Heart right ventricle (tissue), 16 donors: ENCODE measurements at regions not wholly inside any gene's neighbourhood (a gene's known extent, or its start where the extent isn't known, plus 50 kb on each side); places are given as distances from the start of the nearest gene placed in this dataset.

Experiments
- ATAC-seq, 8 donors: fragments of 200-7000 bp; cut with Tn5 transposase; one replicate each; pipeline ENCODE4 v1.9.1; 2020; ENCODE audit warnings: mild to moderate bottlenecking in 8 of 8, moderate library complexity in 8 of 8, moderate number of reproducible peaks in 1 of 8
- DNase-seq, 2 donors: peaks; one replicate each; pipeline ENCODE4 v3.0.0-alpha.2; 2020
- H3K27ac ChIP-seq, 10 donors: fragments of 200-600 bp; sonication (generic) in 2 of 10; one replicate each; pipeline versions ENCODE4 v1.5.0 to v1.8.0; 2020 to 2022; ENCODE audit warnings: mild to moderate bottlenecking in 3 of 10
- H3K27me3 ChIP-seq, 7 donors: fragments of 200-600 bp; one replicate each; pipeline ENCODE4 v1.8.0; 2021 to 2022; ENCODE audit warnings: mild to moderate bottlenecking in 2 of 7
- H3K36me3 ChIP-seq, 9 donors: fragments of 200-600 bp; sonication (generic) in 1 of 9; one replicate each; pipeline versions ENCODE4 v1.5.0 to v1.8.0; 2020 to 2022; ENCODE audit warnings: mild to moderate bottlenecking in 2 of 9
- H3K4me1 ChIP-seq, 9 donors: fragments of 200-600 bp; sonication (generic) in 1 of 9; one replicate each; pipeline versions ENCODE4 v1.5.0 to v1.8.0; 2020 to 2022; ENCODE audit warnings: mild to moderate bottlenecking in 4 of 9
- H3K4me3 ChIP-seq, 10 donors: fragments of 200-600 bp; sonication (generic) in 2 of 10; one replicate each; pipeline versions ENCODE4 v1.5.0 to v1.8.0; 2020 to 2022; ENCODE audit warnings: mild to moderate bottlenecking in 7 of 10, moderate library complexity in 2 of 10
- H3K9me3 ChIP-seq, 11 donors: fragments of 200-600 bp in 10 of 11; sonication (generic) in 2 of 11; one replicate each; pipeline versions ENCODE4 v1.5.0 to v1.8.0; 2013 to 2022; ENCODE audit warnings: mild to moderate bottlenecking in 2 of 11, control low read depth in 1 of 11, moderate library complexity in 1 of 11
- WGBS, 2 donors: extraction: QIAGEN DNeasy Blood & Tissue Kit; methylation state at CpG; one replicate each; pipeline ENCODE4 v1.1.7; 2013; ENCODE audit warnings: inconsistent platforms in 1 of 2; 5-methylcytosine and 5-hydroxymethylcytosine counted together
- intact Hi-C, 10 donors: fragments of 100-400 bp; cut with DNase I; formaldehyde crosslinking; loops; one replicate each; pipeline versions ENCODE4 v1.11.1 to v1.14.2; 2022
- TF ChIP-seq, protein P1 (sequence below), 9 donors: fragments of 200-600 bp; sonication (generic) in 2 of 9; IDR thresholded peaks; one replicate each; pipeline versions ENCODE4 v1.5.0 to v1.8.0; 2021 to 2022; ENCODE audit warnings: antibody characterized with exemption in 9 of 9, mild to moderate bottlenecking in 5 of 9, moderate library complexity in 1 of 9
- donor health status: Arrhythmogenic right ventricular cardiomyopathy.
- donor health status: ischemic (EF 13 %, LVEDD 7.1; RV severe dilation, severe dysfunction).
- donor health status: healthy with polysubstance abuse.
- donor health status: DM: no; HTN: yes; CAD: no.
- donor health status: DM: no; HTN: no; CAD: no.
- donor health status: ischemic (EF 25% LVEDD 6.9; RV normal size, moderate dysfunction).
- donor health status: ischemic (EF 25% LVEDD 5.7; RV mildly dilated, moderate dysfunction).
- donor health status: healthy.
- donor health status: DM: yes; HTN: yes; CAD: no.
- donor health status: Ischemic cardiomyopathy.
- donor health status: ischemic (EF 35%, LVEDD 5.7; RV mildly dilated, moderate dysfunction).
- donor health status: nonischemic (EF 11% LVEDD 7.7; RV severe dilation, severe dysfunction).
- donor health status: DM: yes; HTN: yes; CAD: no.
- donor health status: PGD.
- donor health status: ischemic (EF 29% LVEDD 5.4; RV normal size, mild dysfunction).
- donor health status: nonischemic (EF 23%, LVEDD 6.1; RV moderate dilation, normal function).

DNA sequence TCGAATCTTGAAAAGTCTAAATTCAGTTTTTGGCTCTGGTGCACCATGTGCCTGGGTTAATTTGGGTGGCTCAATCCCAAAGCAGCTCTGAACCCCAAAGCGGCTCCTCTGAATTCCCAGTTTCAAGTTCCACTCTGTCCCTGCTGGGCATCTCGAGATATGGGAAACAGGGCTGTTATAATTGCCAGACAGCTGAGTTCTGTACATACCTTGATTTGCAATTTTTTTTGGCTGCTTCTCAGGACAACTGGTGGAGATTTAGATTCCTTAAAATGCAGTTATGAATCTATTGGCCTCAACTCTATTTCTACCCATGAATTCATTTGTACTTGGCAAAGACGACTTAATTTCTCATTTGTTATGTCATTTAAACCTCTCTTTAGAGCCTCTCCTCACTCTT, 808.5 kb downstream of the TLE4 start:
- TF ChIP-seq, protein P1, sequence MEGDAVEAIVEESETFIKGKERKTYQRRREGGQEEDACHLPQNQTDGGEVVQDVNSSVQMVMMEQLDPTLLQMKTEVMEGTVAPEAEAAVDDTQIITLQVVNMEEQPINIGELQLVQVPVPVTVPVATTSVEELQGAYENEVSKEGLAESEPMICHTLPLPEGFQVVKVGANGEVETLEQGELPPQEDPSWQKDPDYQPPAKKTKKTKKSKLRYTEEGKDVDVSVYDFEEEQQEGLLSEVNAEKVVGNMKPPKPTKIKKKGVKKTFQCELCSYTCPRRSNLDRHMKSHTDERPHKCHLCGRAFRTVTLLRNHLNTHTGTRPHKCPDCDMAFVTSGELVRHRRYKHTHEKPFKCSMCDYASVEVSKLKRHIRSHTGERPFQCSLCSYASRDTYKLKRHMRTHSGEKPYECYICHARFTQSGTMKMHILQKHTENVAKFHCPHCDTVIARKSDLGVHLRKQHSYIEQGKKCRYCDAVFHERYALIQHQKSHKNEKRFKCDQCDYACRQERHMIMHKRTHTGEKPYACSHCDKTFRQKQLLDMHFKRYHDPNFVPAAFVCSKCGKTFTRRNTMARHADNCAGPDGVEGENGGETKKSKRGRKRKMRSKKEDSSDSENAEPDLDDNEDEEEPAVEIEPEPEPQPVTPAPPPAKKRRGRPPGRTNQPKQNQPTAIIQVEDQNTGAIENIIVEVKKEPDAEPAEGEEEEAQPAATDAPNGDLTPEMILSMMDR (IDR thresholded peaks at IDR 0.05) = no peak
- 76 to 83% methylated on average over 4 of the region's 4 CpGs for WGBS, 2 donors
- H3K27me3 ChIP-seq = no peaks in the 10 kb centered on the region
- no peak for ATAC-seq
- no peaks in the 10 kb centered on the region for H3K36me3 ChIP-seq
- no peak overlapping the region for H3K4me3 ChIP-seq
- intact Hi-C loops = no loop called here
- DNase-seq = no peak
- H3K9me3 ChIP-seq = no peaks in the 10 kb centered on the region
- H3K4me1 ChIP-seq = peaks cover 0 to 3% (median 0%) of the 10 kb centered on the region in 9 donors
- H3K27ac ChIP-seq = no peak overlapping the region

DNA sequence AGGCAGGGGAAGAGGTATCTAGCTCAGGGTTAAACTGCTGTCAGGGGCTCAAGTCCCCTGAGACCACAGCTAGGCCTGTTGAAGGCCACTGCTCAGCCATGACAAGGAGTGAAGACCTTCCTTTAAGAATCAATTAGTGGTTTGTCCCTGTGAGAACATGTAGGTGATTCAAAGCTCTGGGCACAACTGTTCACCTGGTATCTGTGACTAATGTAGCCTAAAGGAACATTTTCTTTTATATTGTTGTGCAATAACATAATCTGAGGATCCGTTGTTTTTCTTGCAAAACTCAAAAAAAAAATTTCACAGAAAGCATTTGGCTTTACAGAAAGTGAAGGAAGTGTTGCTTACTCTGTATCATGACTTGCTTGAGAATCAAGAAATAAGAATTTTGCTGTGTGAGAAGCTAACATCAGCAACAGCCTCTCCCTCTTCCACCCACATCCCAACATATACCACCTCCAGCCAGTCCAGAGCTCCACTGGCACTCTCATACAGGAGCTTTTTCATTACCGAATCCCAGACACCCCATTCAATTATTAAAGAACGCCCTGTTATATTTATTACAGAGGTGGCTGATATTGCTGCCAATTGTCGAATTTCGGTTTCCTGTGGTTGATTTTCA, 807.0 kb downstream of the TLE4 start:
- Histone ChIP-seq H3K27ac (no peak overlapping the region), H3K36me3 (no peaks in the 10 kb centered on the region), H3K27me3 (no peaks in the 10 kb centered on the region), H3K4me3 (no peak overlapping the region), H3K4me1 (peaks cover 0 to 3% (median 0%) of the 10 kb centered on the region in 9 donors), H3K9me3 (no peaks in the 10 kb centered on the region)
- ATAC-seq = no peak
- no peak for DNase-seq
- intact Hi-C loops = no loop called here
- TF ChIP-seq, protein P1 (IDR thresholded peaks at IDR 0.05) = no peak
- 68 to 73% methylated on average over 5 of the region's 5 CpGs for WGBS, 2 donors

DNA sequence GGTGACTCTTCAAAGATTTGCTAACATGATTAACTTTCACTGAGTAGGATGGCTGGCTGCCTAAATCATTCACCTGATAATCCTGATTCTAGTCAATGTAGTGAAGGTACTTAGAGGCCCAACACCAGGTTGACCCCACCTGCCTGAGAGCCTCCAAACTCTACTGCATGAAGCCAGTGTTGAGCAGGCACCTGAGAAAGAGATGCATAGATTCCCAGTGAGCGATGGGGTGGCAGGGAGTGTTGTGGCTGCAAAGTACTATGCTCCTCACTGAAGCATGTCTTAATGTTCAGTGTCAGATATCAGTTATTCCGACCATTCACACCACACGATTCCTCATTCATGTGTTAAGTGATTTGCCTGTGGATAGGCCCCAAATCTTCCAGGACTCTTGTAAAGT, 804.4 kb downstream of the TLE4 start:
- intact Hi-C loops = no loop called here
- Histone ChIP-seq H3K36me3 (no peaks in the 10 kb centered on the region), H3K9me3 (no peaks in the 10 kb centered on the region), H3K4me3 (no peak overlapping the region), H3K4me1 (peaks cover 0 to 3% (median 0%) of the 10 kb centered on the region in 9 donors), H3K27ac (no peak overlapping the region), H3K27me3 (peaks cover 0 to under 1% (median 0%) of the 10 kb centered on the region in 7 donors)
- 81 to 84% methylated on average over 3 of the region's 3 CpGs for WGBS, 2 donors
- TF ChIP-seq, protein P1 (IDR thresholded peaks at IDR 0.05) = no peak
- DNase-seq (no peak), ATAC-seq (no peak)

DNA sequence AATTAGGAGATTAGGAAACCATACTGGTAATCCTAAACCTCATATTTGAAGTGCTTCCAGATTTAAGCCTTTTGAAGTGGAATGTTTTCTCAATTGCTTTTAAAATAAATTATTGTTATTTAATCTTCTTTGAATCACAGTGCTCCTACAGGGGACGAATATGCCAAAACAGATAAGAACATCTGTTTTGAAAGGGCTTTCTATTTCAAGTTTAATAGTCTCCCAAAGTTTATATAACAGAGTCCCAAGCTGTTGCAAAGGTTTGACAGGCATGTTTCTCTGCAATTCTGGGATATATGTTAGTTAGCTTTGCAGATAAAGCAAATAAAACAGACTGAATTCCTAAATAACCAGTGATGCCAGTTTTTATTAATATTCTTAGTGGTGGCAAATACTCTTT, 803.7 kb downstream of the TLE4 start:
- DNase-seq (no peak), ATAC-seq (no peak)
- no peak overlapping the region for H3K27ac ChIP-seq
- H3K4me1 ChIP-seq = peaks cover 0 to 3% (median 0%) of the 10 kb centered on the region in 9 donors
- intact Hi-C loops = no loop called here
- peaks cover 0 to 6% (median 0%) of the 10 kb centered on the region in 7 donors for H3K27me3 ChIP-seq
- H3K36me3 ChIP-seq = no peaks in the 10 kb centered on the region
- H3K4me3 ChIP-seq = no peak overlapping the region
- TF ChIP-seq, protein P1 (IDR thresholded peaks at IDR 0.05) = no peak
- 18 to 22% methylated on average over 1 of the region's 1 CpG for WGBS, 2 donors
- H3K9me3 ChIP-seq = no peaks in the 10 kb centered on the region
